H1 (cell line): ENCODE measurements at regions not wholly inside any gene's neighbourhood (a gene's known extent, or its start where the extent isn't known, plus 50 kb on each side); places are given as distances from the start of the nearest gene placed in this dataset.

Source experiments
- CBX8 ChIP-seq: fragments of 300-800, 300-1000 bp; sonication (generic); IDR thresholded peaks from 2 replicates; pipeline ENCODE4 v1.7.1; 2016; ENCODE audit warnings: low read depth, low read length, borderline replicate concordance
- HDAC6 ChIP-seq: IDR thresholded peaks from one replicate; pipeline ENCODE4 v1.7.1; 2012; ENCODE audit warnings: low read depth, mild to moderate bottlenecking, inconsistent platforms, low read length, moderate library complexity
- PHF8 ChIP-seq: fragments of 200-600 bp; sonication (generic); conservative IDR thresholded peaks from 2 replicates; pipeline ENCODE4 v1.7.1; 2012; ENCODE audit warnings: low read depth, mild to moderate bottlenecking, inconsistent platforms, low read length, moderate library complexity

DNA sequence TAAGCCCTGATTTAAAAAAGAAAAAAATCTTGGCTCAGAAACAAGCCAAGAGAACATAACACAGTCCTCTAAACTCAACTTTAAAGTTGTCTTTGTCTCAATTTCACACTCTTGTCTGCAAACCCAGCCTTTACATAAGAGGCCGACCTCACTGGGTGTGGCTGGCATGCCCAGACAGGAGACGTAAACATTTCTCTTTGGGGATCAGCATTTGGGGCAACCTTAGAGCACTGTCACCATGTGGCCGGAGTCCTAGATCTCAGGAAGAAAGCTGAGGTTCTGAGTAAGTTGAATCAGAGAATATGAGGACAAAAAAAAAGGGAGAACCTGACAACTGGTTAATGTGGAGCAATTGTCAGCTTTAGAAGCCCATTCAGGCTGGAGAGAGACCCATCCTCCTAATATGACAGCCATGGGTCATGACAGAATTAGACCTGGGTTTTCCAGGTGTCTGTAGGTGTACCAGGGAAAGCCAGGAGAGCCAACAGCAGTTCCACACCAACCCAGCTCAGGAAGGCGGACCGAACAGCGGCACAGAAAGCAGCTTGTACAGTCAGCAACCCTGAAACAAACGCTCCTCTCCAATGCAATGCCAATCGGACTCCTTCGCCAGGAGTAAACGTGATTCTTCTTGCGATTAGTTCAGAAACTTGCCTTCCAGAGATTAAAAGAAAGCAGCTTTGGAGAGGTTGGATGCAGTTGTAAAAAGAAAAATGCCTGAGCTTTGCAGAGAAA, 97.9 kb upstream of the MAP3K1 start (continued):
- no peak for TF ChIP-seq PHF8
- no peak for TF ChIP-seq CBX8
- no peak for TF ChIP-seq HDAC6
